HG02938 (cell line): ENCODE measurements at regions not wholly inside any gene's neighbourhood (a gene's known extent, or its start where the extent isn't known, plus 50 kb on each side); places are given as distances from the start of the nearest gene placed in this dataset.
A peak's percentile ranks its signal among the peaks of the same experiment; 100 is the strongest.
"Not testable (repeated sequence)": the region's sequence is repeated elsewhere in the genome, so short reads cannot be mapped to it uniquely, and the experiment has no call there.

Experiments used
- ATAC-seq: cut with Tn5 transposase; IDR thresholded peaks from one replicate; pipeline ENCODE4 v1.9.1; 2021; ENCODE audit warnings: mild to moderate bottlenecking, moderate library complexity; ENCODE audit not compliant: unreplicated experiment

DNA sequence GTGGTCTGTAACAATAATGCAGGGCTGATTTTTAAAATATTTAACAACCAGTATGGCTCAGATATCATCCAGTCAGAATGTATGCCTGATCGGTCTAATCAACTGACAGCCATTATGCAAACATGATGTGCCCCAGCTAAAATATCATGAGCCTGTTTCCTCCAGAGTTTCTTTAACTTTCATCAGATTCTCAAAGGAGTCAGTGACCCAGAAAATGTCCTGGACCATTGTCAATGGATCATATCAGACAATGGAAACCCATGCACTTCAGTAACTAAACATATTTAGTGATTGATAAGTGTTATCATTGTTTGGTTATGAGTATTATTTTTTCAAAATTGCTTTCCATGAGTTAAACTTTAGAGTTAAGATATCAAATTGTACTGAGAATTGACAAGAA, 173.5 kb downstream of the LMBRD1 start:
- ATAC-seq: no peak

DNA sequence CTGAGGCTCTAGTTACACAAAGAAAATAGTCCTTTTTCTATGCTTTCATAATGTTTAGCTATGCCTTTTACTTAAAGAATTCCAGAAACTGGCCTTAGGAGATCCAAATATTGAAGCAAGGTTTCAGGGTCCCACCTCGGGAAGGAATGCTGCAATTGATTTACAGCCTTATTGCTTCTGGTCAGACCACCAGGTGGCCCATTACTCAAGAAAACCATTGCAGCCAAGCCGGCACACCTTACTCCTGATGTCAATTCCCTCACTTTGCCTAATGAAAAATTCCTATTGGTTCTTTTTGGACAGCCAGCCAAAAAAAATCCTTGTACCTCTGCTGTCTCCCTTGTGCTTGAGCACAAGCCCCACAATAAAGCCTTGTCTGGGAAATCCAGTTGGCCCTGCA, 173.9 kb downstream of the LMBRD1 start:
- ATAC-seq: no peak

DNA sequence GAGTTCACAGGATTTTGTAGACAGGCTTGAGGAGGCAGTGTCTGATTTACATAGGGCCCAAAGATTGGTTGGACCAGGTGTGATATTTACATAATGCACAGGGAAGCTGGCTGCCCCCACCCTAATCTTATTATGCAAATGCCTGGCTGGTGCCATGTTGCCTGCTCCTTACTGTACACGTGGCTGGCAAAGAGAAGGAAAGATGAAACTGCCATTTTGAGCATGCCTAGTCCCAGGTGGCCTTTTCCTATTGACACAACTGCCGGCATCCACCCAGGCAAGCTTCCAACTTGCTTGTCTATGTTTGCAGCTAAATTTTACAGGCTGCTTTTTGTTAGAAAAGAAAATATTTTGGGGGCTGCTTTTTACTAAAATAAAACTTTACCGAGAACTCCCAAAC, 174.6 kb downstream of the LMBRD1 start:
- no peak for ATAC-seq

DNA sequence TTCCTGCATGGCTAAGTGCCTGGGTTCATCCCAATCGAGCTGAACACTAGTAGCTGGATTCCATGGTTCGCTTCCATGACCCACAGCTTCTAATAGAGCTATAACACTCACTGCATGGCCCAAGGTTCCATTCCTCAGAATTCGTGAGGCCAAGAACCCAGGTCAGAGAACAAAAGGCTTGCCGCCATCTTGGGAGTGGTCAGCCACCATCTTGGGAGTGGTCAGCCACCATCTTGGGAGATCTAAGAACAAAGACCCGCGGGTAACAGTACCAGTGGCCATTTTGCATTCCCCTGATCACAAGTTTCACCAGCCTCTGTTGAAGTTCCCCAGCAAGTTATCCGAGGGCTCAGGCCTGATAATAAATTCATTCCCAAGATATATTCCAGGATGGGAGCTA, 179.6 kb downstream of the LMBRD1 start:
- no peak for ATAC-seq

DNA sequence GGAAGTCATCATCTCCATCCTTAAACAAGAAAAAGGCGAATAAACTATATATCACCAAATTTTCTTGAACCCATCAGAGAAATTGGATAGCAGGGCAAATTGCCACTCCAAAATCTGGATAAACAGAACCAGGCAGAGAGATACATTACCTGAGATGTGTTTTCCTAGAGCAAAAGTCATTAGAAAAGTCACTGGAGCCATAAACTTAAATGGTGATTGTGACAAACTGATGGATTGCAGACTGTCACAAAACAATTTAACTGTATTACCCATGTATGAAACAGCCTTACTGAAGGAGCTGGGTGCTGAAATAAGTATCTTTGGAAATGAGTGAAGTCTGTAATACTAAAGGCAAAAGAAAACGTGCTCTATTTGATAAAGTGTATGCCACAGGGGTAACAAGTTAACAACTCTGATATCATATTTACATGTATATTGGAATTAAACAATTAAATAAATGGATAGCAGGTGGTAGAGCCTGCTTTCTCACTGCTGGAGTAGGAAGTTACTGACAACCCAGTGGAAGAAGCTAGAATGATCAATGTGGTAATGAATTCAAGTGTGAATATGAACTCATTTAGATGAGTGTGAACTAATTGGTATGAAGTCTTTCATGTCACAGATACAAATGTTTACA, 186.9 kb downstream of the LMBRD1 start:
- no peak for ATAC-seq

DNA sequence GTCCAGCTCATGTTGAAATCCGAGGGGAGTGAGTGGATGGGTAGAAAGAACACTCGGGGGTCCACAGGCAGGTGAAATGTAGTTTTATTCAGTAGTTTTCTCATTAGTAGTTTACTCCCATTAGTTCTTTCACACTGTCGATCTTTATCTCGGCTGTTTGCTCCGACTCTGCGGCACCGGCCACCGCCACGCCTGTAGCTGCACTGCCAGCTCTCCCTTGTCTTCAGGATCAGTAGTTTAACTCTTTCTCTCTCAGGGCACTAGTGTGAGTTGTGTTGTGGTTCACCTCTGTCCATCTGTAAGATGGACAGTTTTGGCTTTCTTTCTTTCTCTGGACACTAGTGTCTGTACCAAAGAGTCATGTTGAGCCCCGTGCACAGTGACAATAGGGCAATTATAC, 195.7 kb downstream of the LMBRD1 start:
- ATAC-seq: no peak

DNA sequence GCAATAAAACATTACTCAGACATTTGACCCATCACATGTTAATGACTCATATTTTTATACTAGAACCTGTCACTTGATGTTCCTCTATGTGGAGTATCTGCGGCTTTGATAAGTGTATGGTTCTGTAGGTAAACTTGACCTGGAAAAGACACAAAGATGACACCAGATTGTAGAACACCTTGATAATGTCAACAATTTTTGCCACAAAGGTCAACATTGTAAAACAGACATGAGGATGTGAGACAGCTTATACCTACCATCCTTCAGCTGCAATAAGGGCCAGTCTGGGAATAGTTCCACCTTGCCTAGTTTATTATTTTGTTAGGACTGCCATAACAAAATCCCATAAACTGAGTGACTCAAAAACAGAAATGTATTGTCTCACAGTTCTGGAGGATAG, 202.4 kb downstream of the LMBRD1 start:
- no peak for ATAC-seq

DNA sequence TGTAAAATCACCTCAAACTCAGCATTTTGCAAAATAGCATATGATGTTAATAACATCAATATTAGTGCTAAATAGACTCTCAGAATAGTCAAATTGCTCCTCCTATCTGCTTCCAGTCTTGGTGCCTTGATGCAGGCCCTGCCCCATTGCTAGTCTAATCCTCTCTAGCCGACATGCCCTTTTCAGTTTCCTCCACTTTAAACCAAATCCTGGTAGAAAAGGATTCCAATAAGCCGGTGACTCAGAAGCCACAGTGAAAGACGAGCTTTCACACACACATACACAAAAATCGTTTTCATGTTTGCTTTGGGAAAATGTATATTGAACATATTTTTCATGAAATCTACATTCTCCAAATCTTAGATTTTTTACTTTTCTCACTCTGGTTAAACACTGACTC, 203.1 kb downstream of the LMBRD1 start:
- ATAC-seq: no peak

DNA sequence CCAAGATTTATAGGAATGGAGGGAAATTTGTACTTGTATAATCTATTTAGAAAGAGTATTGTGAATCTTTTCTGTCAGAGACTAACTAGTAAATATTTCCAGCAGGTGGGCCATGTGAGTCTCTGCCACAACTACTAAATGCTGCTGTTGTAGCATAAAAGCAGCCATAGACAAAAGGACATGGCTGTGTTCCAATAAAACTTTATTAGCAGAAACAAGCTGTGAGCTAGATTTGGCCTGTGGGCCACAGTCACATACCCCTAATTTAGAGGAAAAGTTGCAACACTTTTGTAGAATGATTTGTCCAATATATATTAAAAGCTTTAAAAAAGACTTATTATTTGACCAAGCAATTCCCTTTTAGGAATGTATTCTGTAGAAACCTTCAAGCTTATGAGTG, 207.2 kb downstream of the LMBRD1 start:
- ATAC-seq: no peak

DNA sequence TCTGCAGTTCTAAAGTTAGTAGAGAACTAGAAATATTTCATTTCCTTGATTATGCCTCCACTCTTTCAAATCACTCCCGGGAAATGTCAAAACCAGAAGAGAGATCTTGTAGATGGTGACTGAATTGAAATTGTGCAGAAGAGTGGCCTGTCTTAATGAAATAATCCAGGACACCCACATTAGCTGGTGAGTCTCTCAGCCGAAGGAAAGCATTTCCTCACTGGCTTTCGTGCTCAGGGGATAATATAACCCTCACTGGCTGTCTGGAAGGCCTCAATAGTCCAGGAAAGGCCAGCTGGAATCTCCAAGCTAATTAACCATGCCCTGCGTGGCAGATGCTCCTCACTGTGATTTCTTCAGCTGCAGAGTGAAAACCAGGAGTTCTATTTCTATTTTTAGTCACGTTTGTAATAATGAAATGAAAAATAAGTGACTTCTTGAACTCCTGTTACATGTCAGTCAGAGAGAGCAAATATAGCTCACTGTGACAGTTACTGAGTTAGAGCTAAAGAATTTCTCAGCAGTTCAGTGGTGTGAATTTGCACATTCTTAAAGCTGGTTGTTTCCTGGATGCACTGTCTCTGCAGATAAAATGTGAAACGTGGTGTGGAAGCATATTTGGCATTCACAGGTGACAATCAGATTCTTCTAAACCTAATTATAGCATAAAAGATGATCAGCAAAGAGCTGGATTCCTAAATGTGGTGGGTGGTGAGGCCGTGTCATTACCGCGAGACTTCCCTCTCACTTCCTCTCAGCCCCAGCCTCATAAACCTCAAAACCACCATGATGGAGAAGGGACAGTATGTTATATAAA, 211.7 kb downstream of the LMBRD1 start:
- ATAC-seq: peak; percentile 86

DNA sequence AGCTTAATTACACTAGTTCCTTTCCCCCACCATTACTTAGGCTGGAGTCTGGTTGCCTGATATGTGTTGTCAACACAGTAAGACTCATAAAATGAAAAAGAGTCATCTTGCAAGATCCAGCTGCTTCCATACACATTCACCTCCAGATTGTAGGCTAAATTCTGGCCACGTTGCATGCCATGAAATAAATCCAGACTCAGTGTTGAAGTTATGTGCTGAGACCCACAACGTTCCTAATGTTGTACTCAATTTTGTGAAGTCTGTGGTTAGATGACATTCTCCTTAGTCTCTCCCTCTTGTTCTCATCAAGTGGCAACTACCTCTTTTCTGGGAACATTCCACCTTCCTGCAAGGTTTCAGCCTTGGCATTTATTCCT, 212.3 kb downstream of the LMBRD1 start:
- ATAC-seq: no peak

DNA sequence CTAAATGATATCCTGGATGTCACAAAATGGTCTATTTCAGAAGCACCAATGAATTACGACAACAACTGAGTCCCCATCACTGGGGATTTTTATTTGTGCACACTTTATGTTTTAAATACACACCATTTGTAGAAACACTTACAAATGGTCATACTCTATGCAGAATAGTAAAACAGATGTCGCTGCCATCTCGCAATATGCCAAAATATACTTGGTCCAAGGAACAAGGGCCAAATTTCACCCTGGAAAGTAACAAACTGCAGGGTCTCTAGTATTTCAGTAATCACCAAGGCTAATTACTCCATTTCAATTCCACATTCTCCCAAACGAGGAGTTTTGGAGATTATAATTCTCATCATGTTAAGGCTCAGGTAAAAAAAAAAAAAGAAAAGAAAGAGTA, 215.2 kb downstream of the LMBRD1 start:
- no peak for ATAC-seq

DNA sequence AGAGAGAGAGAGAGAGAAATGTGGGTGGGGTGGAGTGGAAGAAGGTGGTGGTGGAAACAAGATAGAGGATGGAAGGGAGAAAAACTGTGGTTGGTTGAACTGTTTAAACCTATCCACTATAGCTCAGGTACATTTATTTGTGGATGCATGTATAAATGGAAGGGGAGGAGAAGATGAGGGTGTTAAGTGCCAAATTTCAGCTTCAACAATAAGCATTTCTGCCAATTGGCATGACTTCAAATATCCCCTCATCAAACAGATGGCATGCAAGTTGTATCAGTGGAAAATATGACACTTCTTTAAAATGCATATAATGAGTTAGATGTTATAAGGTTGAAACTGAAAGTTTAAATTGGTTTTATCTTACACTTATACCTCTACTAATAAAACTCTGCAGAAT, 216.1 kb downstream of the LMBRD1 start:
- ATAC-seq: no peak

DNA sequence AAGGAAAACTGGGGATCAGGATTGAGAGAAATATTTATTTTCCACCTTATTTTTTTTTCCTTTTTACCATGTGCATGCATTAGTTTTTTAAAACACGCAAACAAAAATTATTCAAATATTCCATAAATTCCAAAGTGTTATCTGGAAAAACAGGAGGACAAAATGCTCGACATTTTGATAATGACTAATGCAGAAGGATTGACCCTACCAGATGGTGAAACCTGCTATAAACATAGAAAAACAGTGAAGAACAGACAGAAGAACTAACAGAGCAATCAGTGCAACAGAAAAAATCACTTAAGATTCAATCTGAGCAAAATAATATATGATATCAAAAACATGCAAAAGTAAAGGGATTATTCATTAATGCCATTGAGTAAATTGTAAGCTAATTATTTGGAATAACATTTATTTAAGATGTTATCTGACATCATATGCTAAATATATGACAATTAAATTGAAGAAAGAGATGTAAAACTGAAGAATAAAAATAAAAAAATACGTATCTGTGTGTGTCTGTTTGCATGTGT, 218.4 kb downstream of the LMBRD1 start:
- no peak for ATAC-seq

DNA sequence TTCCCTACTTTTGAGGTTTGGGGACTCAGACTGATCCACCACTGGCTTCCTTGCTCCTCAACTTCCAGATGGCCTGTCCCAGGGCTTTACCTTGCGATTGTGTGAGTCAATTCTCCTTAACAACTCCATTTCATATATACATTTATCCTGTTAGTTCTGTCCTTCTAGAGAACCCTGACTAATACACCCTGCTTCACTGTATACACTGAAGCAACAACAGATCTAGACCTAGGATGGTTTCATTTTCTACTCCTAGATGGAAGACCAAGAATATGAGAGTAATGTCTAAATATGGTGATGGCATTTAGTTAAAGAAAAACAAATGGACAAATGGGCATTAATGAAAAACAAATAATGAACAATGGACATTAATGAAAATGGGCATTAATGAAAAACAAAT, 225.6 kb downstream of the LMBRD1 start:
- ATAC-seq: no peak

DNA sequence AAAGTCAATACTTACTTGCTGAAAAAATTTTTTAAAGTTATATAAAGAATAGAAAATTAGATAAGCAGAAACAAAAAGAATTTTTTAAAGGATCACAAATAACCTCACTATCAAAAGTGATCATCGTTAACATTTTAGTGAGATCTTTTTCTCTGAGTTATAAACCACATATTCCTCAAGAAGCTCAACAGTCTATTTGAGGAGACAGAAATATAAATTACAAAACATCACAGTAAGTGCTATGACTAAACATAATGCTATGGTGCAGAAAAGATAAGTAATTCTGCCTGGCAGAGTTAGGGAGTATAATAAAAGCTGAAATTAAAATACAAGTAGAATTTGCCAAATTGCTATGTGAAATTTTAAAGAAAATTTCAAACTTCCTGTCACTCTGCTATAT, 226.7 kb downstream of the LMBRD1 start:
- ATAC-seq: no peak

DNA sequence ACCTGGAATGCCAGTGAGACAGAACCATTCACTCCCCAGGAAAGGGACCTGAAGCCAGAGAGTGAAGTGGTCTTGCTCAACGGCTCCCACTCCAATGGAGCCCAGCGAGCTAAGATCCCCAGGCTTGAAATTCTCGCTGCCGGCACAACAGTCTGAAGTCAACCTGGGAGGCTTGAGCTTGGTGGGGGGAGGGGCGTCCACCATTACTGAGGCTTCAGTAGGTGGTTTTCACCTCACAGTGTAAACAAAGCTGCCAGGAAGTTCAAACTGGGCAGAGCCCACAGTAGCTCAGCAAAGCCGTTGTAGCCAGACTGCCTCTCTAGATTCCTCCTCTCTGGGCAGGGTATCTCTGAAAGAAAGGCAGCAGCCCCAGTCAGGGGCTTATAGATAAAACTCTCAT, 236.2 kb downstream of the LMBRD1 start:
- ATAC-seq: not testable (repeated sequence)

DNA sequence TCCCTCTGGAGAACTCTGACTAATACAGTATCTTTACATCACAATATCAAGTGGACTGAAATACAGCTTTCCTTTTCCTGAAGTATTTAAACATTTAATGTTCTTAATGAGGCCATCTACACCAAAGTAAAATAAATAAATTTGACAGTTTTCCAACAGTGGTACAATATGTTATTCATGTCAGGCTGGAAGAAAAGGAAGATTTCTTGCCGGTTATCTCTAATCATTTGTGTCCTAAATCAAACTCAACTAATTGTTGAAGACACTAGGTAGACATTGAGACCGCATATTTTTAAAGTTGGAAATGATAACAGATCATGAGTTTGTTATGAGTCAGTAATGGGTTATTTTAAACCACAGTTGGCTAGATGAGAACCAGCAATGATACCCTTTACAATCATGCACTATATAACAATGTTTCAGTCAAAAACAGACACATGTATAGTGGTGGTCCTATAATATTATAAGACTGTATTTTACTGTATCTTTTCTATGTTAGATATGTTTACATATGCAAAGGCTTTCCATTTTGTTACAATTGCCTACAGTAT, 241.6 kb downstream of the LMBRD1 start:
- ATAC-seq: no peak

DNA sequence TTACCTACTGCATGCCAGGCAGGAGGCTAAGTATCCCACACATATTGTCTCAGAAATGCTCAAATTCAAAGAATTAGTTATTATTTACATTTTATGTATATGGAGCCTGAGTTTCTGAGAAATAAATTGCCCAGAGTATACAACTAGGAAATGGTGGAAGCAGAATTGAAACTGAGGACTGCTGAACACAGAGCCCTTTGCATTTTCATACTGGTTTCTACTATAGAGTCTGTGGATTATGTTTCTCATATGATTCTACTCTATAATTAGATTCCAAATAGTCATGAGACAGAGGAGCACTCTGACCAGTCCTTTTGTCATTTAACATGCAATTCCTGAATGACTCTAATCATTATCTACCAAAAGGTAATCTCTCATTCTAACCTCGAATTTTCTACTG, 254.3 kb downstream of the LMBRD1 start:
- ATAC-seq: peak; percentile 70

DNA sequence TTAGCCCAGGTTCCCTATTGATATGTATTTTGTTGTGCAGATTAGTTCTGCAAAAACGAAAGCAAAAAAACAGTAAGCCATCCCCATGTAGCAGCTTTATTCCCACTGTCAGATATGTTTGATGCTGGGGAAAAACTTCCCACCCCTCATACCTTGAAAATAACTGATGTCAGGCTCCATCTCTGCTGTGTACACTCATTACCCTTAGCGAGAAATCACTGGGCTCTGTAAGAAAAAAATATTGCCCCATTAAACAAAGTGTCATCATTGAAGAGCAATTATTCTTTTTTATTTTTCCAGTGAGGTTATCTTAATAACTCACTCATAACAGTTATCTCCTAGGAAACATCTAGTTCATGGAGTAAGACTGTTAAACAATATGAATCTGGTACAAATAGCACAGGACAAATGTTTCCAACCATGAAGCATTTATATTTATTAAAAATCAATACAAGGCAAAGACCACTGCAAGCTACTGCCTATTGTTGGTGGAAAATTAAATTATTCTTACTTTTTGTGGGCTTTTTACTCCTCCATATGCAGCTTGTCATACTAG, 268.8 kb downstream of the LMBRD1 start:
- no peak for ATAC-seq

DNA sequence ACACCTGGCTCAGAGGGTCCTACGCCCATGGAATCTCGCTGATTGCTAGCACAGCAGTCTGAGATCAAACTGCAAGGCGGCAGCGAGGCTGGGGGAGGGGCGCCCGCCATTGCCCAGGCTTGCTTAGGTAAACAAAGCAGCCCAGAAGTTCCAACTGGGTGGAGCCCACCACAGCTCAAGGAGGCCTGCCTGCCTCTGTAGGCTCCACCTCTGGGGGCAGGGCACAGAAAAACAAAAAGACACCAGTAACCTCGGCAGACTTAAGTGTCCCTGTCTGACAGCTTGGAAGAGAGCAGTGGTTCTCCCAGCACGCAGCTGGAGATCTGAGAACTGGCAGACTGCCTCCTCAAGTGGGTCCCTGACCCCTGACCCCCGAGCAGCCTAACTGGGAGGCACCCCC, 281.3 kb downstream of the LMBRD1 start:
- not testable (repeated sequence) for ATAC-seq

DNA sequence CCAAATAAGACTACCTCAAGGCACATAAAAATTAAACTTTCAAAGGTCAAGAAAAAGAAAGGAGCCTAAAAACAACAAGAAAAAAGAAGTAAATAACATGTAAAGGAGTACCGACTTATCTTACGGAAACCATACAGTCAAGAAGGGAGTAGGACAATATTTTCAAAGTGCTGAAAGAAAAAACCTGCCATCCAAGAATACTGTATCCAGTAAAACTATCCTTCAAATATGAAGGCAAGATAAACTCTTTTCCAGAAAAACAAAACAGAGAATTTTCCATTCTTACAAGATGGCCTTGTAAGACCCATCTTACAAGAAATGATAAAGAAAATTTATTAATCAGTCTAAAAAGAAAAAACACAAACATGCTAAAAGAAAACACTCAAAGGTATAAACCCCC, 302.2 kb downstream of the LMBRD1 start:
- no peak for ATAC-seq
